ENCODE measurements at regions not wholly inside any gene's neighbourhood (a gene's known extent, or its start where the extent isn't known, plus 50 kb on each side); places are given as distances from the start of the nearest gene placed in this dataset.
"Not testable (repeated sequence)": the region's sequence is repeated elsewhere in the genome, so short reads cannot be mapped to it uniquely, and the experiment has no call there.

- no peak for DNase-seq
These were observed 395.7 kb upstream of the ZNF462 start for GRCh38 chr9:106467113-106467864.

GRCh38 chr9:106467865-106468164 lies 395.2 kb upstream of the ZNF462 start:
- no peak for DNase-seq

- DNase-seq, result no peak
These were observed 394.5 kb upstream of the ZNF462 start for GRCh38 chr9:106468431-106468830.

- DNase-seq, result no peak
These were observed 384.7 kb upstream of the ZNF462 start for GRCh38 chr9:106478312-106478711.

GRCh38 chr9:106478727-106479126 lies 384.2 kb upstream of the ZNF462 start:
- DNase-seq, result no peak

GRCh38 chr9:106479679-106480078 lies 383.3 kb upstream of the ZNF462 start:
- DNase-seq, result no peak

- no peak for DNase-seq
These were observed 381.9 kb upstream of the ZNF462 start for GRCh38 chr9:106481013-106481609.

GRCh38 chr9:106482733-106483132 lies 380.2 kb upstream of the ZNF462 start:
- DNase-seq, result no peak

GRCh38 chr9:106486685-106487084 lies 376.3 kb upstream of the ZNF462 start:
- DNase-seq, result no peak

- DNase-seq, result no peak
These were observed 375.7 kb upstream of the ZNF462 start for GRCh38 chr9:106487266-106487665.

- DNase-seq, result not testable (repeated sequence)
These were observed 370.8 kb upstream of the ZNF462 start for GRCh38 chr9:106492126-106492525.

- no peak for DNase-seq
These were observed 362.8 kb upstream of the ZNF462 start for GRCh38 chr9:106500171-106500570.

- not testable (repeated sequence) for DNase-seq
These were observed 361.8 kb upstream of the ZNF462 start for GRCh38 chr9:106501210-106501609.

- no peak for DNase-seq
These were observed 360.0 kb upstream of the ZNF462 start for GRCh38 chr9:106502930-106503329.

GRCh38 chr9:106503759-106504158 lies 359.2 kb upstream of the ZNF462 start:
- DNase-seq, result no peak

- no peak for DNase-seq
These were observed 336.2 kb upstream of the ZNF462 start for GRCh38 chr9:106526716-106527204.

- DNase-seq, result no peak
These were observed 334.8 kb upstream of the ZNF462 start for GRCh38 chr9:106528158-106528557.

GRCh38 chr9:106529616-106530015 lies 333.4 kb upstream of the ZNF462 start:
- DNase-seq, result no peak

GRCh38 chr9:106531491-106531890 lies 331.5 kb upstream of the ZNF462 start:
- no peak for DNase-seq

- no peak for DNase-seq
These were observed 330.5 kb upstream of the ZNF462 start for GRCh38 chr9:106532306-106533015.

GRCh38 chr9:106534800-106535199 lies 328.2 kb upstream of the ZNF462 start:
- DNase-seq, result no peak

GRCh38 chr9:106535439-106535838 lies 327.5 kb upstream of the ZNF462 start:
- no peak for DNase-seq

GRCh38 chr9:106557996-106558667 lies 304.8 kb upstream of the ZNF462 start:
- DNase-seq, result no peak

- DNase-seq, result no peak
These were observed 302.4 kb upstream of the ZNF462 start for GRCh38 chr9:106560540-106560939.
